ENCODE measurements at regions not wholly inside any gene's neighbourhood (a gene's known extent, or its start where the extent isn't known, plus 50 kb on each side); places are given as distances from the start of the nearest gene placed in this dataset.

DNA sequence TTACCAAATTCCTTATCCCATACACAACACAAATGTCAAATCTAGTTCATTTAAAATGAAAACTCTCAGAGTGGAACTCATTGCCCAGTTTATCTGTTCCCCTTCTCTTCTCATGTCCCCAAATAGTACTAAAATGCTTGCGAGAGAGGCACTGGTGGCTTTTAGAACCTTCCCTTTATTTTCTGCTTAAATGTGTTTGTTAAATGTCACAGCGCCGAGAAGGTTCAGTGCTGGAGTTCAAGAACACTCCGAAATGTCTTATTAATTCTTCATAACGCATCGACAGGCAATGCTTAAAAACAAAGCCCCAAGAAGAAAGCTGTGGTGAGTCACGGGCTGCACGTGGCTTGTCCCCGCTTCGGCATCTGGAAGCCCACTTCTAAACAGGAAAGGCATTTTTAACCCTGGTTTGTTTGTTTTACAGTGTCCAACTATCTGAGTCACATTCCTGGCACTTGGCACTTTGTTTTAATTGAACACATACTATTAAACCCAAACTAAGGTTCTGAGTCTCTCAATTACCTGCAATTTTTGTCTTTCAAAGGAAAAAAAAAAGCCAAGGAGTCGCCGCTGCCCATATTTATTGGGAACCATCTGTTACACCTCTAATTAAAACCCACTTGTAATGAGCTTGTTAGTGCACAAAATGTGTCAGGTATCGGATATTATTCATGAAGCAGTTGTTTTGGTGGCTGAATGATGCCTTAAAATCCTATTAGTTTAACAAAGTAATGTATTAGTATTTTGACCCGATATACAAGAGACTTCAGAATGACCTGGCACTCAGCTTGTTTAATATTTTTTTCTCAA is 49.9 kb upstream of the MGMT start:
- no peak overlapping the region for H3K9ac ChIP-seq (ENCODE audit: low read depth, low read length)
- H3K79me2 ChIP-seq (ENCODE audit: insufficient read depth, low read length) = no peaks in the 10 kb centered on the region
- DNase-seq = no peak
- no peaks in the 10 kb centered on the region for H4K20me1 ChIP-seq (ENCODE audit: insufficient read depth, low read length)
- H3K4me3 ChIP-seq (ENCODE audit: low read depth in 1 of 2, low read length in 2 of 2) = no peak overlapping the region
- H3K4me2 ChIP-seq (ENCODE audit: insufficient read depth, low read length) = no peak overlapping the region
- no peak overlapping the region for H3K27ac ChIP-seq (ENCODE audit: low read length)
- TF ChIP-seq, protein P1, sequence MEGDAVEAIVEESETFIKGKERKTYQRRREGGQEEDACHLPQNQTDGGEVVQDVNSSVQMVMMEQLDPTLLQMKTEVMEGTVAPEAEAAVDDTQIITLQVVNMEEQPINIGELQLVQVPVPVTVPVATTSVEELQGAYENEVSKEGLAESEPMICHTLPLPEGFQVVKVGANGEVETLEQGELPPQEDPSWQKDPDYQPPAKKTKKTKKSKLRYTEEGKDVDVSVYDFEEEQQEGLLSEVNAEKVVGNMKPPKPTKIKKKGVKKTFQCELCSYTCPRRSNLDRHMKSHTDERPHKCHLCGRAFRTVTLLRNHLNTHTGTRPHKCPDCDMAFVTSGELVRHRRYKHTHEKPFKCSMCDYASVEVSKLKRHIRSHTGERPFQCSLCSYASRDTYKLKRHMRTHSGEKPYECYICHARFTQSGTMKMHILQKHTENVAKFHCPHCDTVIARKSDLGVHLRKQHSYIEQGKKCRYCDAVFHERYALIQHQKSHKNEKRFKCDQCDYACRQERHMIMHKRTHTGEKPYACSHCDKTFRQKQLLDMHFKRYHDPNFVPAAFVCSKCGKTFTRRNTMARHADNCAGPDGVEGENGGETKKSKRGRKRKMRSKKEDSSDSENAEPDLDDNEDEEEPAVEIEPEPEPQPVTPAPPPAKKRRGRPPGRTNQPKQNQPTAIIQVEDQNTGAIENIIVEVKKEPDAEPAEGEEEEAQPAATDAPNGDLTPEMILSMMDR (IDR thresholded peaks at IDR 0.05; ENCODE audit: borderline replicate concordance, extremely low read depth, low read length, poor library complexity, severe bottlenecking) = no peak
- TF ChIP-seq EZH2 (IDR thresholded peaks at IDR 0.05; ENCODE audit: borderline replicate concordance, low read depth, low read length, severe bottlenecking) = no peak
- H3K4me1 ChIP-seq (ENCODE audit: insufficient read depth, low read length) = no peaks in the 10 kb centered on the region
- no peaks in the 10 kb centered on the region for H3K9me3 ChIP-seq (ENCODE audit: insufficient read depth, low read length, severe bottlenecking)
- no peaks in the 10 kb centered on the region for H3K27me3 ChIP-seq (ENCODE audit: insufficient read depth, low read length, poor library complexity)
- no peak overlapping the region for H2AFZ ChIP-seq (ENCODE audit: low read depth, low read length)
- no peaks in the 10 kb centered on the region for H3K36me3 ChIP-seq (ENCODE audit: insufficient read depth, low read length)
- ATAC-seq (ENCODE audit: insufficient read depth, low read depth) = no peak
